ENCODE measurements at regions not wholly inside any gene's neighbourhood (a gene's known extent, or its start where the extent isn't known, plus 50 kb on each side); places are given as distances from the start of the nearest gene placed in this dataset.

- H3K79me2 ChIP-seq (ENCODE audit: insufficient read depth, low read length): no peaks in the 10 kb centered on the region
- peaks cover 0 to under 1% of the 10 kb centered on the region in 2 experiments; a peak in 3 of 5 replicates for H3K27me3 ChIP-seq (ENCODE audit: control insufficient read depth in 1 of 2, insufficient read depth in 2 of 2, low read length in 2 of 2)
- H3K4me2 ChIP-seq (ENCODE audit: low read depth, low read length): no peak overlapping the region
- in situ Hi-C loops (cut with HindIII; ENCODE audit: extremely low pct_ligation_motif_present, low pct_unique_long_range_greater_than_20kb) (no loop called here), intact Hi-C loops (cut with micrococcal nuclease; ENCODE audit: unreplicated experiment) (no loop called here)
- H2AFZ ChIP-seq (ENCODE audit: low read length): no peak overlapping the region
- no peak for DNase-seq (ENCODE audit: low spot score)
- H3K4me1 ChIP-seq (ENCODE audit: insufficient read depth, low read length): no peaks in the 10 kb centered on the region
- no TSS peak for BruUV-seq (replicated peaks)
- H3K9me3 ChIP-seq (ENCODE audit: low read length): no peaks in the 10 kb centered on the region
- CTCF ChIA-PET (ENCODE audit: low intra/inter-chr PET ratio, low total read pairs): no interaction called here
- no peak for FAIRE-seq
- ATAC-seq: no peak
- H4K20me1 ChIP-seq (ENCODE audit: insufficient read depth, low read length): no peaks in the 10 kb centered on the region
- no peak for TF ChIP-seq ZNF350 (CRISPR knock-in tag; IDR thresholded peaks at IDR 0.05; ENCODE audit: borderline replicate concordance, low read depth)
- no peak for TF ChIP-seq TRAFD1 (CRISPR knock-in tag; IDR thresholded peaks at IDR 0.05; ENCODE audit: borderline replicate concordance)
- TF ChIP-seq YEATS4 (CRISPR knock-in tag; IDR thresholded peaks at IDR 0.05; ENCODE audit: borderline replicate concordance): no peak
- no peak for TF ChIP-seq SALL1 (CRISPR knock-in tag; IDR thresholded peaks at IDR 0.05)
- TF ChIP-seq ZNF687 (CRISPR knock-in tag; IDR thresholded peaks at IDR 0.05): no peak
- no peak overlapping the region for H3K4me3 ChIP-seq (replicated peaks in 1 of 3; ENCODE audit: insufficient read depth in 1 of 3, low read depth in 2 of 3, low read length in 3 of 3)
- POLR2A ChIA-PET: no interaction called here
- H3K27ac ChIP-seq (ENCODE audit: extremely low read length, insufficient read depth, low read length): no peak overlapping the region
- H3K9ac ChIP-seq (ENCODE audit: insufficient read depth, low read depth, low read length): no peak overlapping the region
- 0% methylated on average over 2 of the region's 2 CpGs for WGBS (ENCODE audit: low lambda C conversion rate)
- no peaks in the 10 kb centered on the region for H3K36me3 ChIP-seq (replicated peaks in 1 of 2; ENCODE audit: control insufficient read depth in 1 of 2, insufficient read depth in 2 of 2, low read length in 2 of 2)
Measured at GRCh38 chr2:234195516-234195915, 145.0 kb downstream of the SPP2 start.

All from HepG2 (cell line).